ENCODE measurements at regions not wholly inside any gene's neighbourhood (a gene's known extent, or its start where the extent isn't known, plus 50 kb on each side); places are given as distances from the start of the nearest gene placed in this dataset.
"Not testable (repeated sequence)": the region's sequence is repeated elsewhere in the genome, so short reads cannot be mapped to it uniquely, and the experiment has no call there.

DNA sequence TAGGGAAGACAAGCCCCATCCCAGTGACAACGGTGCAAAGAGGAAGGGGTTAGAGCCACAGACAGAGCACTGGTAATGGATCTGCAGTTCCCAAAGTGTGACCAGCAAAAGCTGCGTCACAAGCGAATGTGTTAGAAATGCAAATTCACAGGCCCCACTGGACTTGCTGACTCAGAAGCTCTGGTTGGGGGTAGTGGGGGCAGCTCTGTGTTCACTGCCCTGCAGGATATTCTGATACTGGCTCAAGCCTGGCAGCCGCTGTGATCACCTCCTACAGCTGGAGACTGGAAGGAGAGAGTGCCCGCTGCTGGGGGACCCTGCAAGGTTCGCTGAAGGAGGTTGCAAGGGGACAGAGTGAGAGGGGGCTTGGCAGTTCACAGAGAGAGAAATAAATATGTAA is 179.7 kb upstream of the CDH4 start:
- intact Hi-C loops (cut with micrococcal nuclease): no loop called here
- H3K4me3 Mint-ChIP-seq: no peak overlapping the region
- no peaks in the 10 kb centered on the region for H3K27me3 Mint-ChIP-seq
- no peaks in the 10 kb centered on the region for H3K36me3 Mint-ChIP-seq (ENCODE audit: low read depth)
- H3K4me1 Mint-ChIP-seq: no peaks in the 10 kb centered on the region
- DNase-seq: no peak
- no peaks in the 10 kb centered on the region for H3K9me3 Mint-ChIP-seq
- H3K27ac Mint-ChIP-seq: no peak overlapping the region

DNA sequence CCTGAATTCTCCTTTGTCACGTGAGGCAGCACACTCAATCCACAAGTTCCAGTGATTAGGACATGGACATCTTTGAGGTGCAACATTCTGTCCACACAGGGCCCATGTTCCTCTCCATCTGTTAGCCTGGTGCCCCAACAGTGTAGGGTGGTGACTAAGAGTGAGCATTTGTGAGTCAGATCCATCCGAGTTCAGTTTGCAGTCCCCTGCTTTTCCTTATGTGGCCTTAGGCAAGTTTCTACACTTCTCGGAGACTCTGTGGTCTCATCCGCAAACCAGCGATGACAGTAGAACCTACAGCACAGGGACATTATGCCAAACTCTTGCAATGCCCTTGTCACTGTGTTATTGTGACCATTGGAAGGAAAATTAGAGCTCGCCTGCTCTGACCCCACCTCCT is 178.7 kb upstream of the CDH4 start:
- H3K4me1 Mint-ChIP-seq: no peaks in the 10 kb centered on the region
- no peak for DNase-seq
- no peak overlapping the region for H3K4me3 Mint-ChIP-seq
- H3K9me3 Mint-ChIP-seq: no peaks in the 10 kb centered on the region
- H3K36me3 Mint-ChIP-seq (ENCODE audit: low read depth): no peaks in the 10 kb centered on the region
- intact Hi-C loops (cut with micrococcal nuclease): no loop called here
- H3K27me3 Mint-ChIP-seq: no peaks in the 10 kb centered on the region
- H3K27ac Mint-ChIP-seq: no peak overlapping the region

DNA sequence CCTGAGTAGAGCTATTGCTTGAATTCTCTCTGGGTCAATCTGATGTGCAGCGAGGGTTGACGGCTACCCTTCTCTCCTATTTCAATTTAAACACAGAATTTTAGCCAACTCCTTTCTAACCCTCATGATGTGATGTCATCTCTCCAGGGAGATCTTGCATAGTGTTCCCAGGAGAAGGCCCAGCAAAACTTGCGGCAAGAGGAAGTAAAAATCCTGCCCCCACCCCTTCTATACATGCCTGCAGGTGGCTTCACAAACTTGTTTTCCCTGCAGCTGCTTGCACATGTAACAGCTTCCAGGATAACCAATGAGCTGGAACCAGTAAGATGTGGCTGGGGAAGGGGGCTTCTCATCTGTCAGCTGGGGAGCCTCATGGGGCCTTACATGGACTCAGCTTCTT is 169.3 kb upstream of the CDH4 start:
- no peaks in the 10 kb centered on the region for H3K27me3 Mint-ChIP-seq
- H3K9me3 Mint-ChIP-seq: peaks cover 8% of the 10 kb centered on the region
- H3K27ac Mint-ChIP-seq: no peak overlapping the region
- H3K4me1 Mint-ChIP-seq: no peaks in the 10 kb centered on the region
- intact Hi-C loops (cut with micrococcal nuclease): no loop called here
- H3K4me3 Mint-ChIP-seq: no peak overlapping the region
- no peaks in the 10 kb centered on the region for H3K36me3 Mint-ChIP-seq (ENCODE audit: low read depth)
- DNase-seq: no peak

DNA sequence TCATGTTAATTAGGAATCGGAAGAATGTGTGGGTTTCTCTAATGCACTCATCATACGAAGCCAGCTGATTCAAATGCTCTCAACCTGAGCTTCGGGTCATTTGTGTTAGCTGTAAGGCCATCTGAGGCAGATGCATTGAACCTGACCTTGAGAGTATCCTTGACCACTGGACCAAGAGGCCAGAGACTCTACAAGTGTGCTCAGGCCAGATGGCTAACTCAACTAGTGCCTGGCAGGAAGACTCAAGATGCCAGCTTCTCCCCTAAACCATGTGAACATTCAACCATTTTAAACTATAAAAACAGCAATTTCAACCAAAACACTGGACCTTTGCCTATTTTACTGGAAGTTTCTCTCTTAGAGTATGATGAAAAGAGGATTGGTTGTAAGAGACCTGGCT is 168.6 kb upstream of the CDH4 start:
- no peaks in the 10 kb centered on the region for H3K36me3 Mint-ChIP-seq (ENCODE audit: low read depth)
- DNase-seq: no peak
- no peak overlapping the region for H3K4me3 Mint-ChIP-seq
- H3K9me3 Mint-ChIP-seq: peaks cover 8% of the 10 kb centered on the region
- H3K27ac Mint-ChIP-seq: no peak overlapping the region
- no peaks in the 10 kb centered on the region for H3K4me1 Mint-ChIP-seq
- H3K27me3 Mint-ChIP-seq: no peaks in the 10 kb centered on the region
- intact Hi-C loops (cut with micrococcal nuclease): no loop called here

DNA sequence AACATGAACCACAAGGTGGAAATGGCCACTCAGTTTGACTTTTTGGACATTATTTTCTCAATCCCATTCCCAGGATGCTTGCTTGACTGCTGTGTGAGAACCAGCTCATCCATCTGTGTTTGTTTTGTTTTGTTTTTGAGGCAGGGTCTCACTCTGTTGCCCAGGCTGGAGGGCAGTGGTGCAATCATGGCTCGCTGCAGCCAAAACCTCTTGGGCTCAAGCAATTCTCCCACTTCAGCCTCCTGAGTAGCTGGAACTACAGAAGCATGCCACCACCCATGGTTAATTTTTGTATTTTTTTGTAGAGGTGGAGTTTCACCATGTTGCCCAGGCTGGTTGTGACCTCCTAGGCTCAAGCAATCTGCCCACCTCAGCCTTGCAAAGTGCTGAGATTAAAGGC is 166.0 kb upstream of the CDH4 start:
- intact Hi-C loops (cut with micrococcal nuclease): no loop called here
- no peaks in the 10 kb centered on the region for H3K4me1 Mint-ChIP-seq
- no peaks in the 10 kb centered on the region for H3K36me3 Mint-ChIP-seq (ENCODE audit: low read depth)
- DNase-seq: no peak
- H3K4me3 Mint-ChIP-seq: no peak overlapping the region
- no peaks in the 10 kb centered on the region for H3K27me3 Mint-ChIP-seq
- peaks cover 2% of the 10 kb centered on the region for H3K9me3 Mint-ChIP-seq
- no peak overlapping the region for H3K27ac Mint-ChIP-seq

DNA sequence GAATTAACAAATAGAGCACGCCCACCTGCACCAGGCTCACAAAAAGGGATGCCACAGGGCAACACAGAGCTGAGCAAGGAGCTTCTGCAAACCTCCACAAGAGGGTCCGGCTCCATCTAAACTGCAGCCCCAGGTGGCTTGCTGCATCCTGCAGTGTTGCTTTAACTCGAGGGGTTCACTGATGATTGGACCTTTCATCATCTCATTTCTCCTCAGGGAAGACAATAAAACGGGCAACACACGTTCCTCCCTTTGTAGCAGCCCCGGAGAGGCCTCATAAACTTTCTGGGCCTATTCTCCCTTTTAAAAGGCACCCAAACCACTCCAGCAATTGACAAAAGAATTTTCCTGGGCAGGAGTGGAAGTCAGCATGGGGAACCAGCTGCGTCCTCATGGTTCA is 161.5 kb upstream of the CDH4 start:
- no peak for DNase-seq
- intact Hi-C loops (cut with micrococcal nuclease): no loop called here
- Mint-ChIP-seq H3K27ac (no peak overlapping the region), H3K4me3 (no peak overlapping the region), H3K4me1 (no peaks in the 10 kb centered on the region), H3K27me3 (no peaks in the 10 kb centered on the region), H3K9me3 (no peaks in the 10 kb centered on the region), H3K36me3 (ENCODE audit: low read depth) (no peaks in the 10 kb centered on the region)

DNA sequence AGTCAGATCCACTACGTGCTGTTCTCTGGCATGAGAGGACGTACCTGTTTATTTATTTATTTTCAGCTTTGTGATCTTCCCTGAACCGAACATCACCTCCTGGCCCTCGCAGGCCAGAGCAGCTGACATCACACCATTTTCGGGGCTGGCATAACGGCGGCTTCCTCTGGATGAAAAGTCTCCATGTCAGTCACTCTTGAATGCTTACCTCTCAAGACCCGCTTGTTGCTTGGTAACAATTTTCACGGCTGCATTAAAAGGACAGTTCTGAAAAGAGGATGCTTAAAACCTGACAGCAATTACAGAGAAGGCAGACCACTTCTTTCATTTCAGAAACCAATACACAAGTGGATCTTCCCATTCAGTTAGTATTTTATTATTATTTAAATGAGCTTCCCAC is 159.8 kb upstream of the CDH4 start:
- intact Hi-C loops (cut with micrococcal nuclease): no loop called here
- no peak overlapping the region for H3K27ac Mint-ChIP-seq

DNA sequence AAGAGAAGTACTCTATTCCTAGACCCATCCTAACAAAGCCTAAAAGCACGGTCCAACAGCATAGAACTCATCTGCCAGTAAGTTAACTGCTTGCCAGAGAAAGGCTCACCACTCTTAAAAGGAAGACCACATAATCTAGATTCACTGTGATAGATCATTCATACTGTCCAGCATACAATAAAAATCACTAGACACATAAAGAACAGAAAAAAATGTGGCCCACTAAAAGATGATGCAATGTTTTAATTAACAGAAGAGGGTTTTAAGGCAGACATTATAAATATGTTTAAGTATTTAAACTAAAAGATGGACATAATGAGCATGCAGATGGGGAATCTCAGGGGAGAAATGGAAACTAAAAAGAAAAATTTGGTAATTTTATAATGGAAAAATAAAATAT is 157.5 kb upstream of the CDH4 start:
- Mint-ChIP-seq H3K4me3 (no peak overlapping the region), H3K36me3 (ENCODE audit: low read depth) (no peaks in the 10 kb centered on the region), H3K27ac (no peak overlapping the region), H3K9me3 (no peaks in the 10 kb centered on the region), H3K4me1 (no peaks in the 10 kb centered on the region), H3K27me3 (no peaks in the 10 kb centered on the region)
- intact Hi-C loops (cut with micrococcal nuclease): no loop called here
- DNase-seq: no peak

More for the DNA sequence above, 159.8 kb upstream of the CDH4 start:
- Mint-ChIP-seq H3K27me3 (no peaks in the 10 kb centered on the region), H3K9me3 (no peaks in the 10 kb centered on the region), H3K4me3 (no peak overlapping the region), H3K36me3 (ENCODE audit: low read depth) (no peaks in the 10 kb centered on the region), H3K4me1 (no peaks in the 10 kb centered on the region)
- no peak for DNase-seq

DNA sequence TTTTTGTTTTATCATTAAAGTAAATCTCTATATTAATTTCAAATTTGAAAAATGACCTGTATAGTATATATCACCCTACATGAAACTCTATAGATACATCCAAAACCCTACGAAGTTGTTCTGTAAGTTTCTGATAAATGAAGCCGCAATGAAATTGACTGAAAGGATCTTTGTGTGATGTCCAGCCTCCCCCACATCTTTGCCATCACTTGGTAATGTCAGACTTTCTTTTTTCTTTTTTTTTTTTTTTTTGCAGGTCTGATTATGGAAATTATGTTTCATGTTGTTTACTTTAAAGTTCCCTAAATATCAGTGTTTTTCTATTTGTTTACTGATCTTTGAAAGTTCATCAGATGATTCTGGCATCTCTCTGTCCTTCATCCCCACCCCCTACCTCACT is 155.6 kb upstream of the CDH4 start:
- intact Hi-C loops (cut with micrococcal nuclease): no loop called here
- Mint-ChIP-seq H3K4me3 (no peak overlapping the region), H3K36me3 (ENCODE audit: low read depth) (no peaks in the 10 kb centered on the region), H3K9me3 (no peaks in the 10 kb centered on the region), H3K27me3 (no peaks in the 10 kb centered on the region), H3K4me1 (no peaks in the 10 kb centered on the region), H3K27ac (no peak overlapping the region)
- DNase-seq: no peak

DNA sequence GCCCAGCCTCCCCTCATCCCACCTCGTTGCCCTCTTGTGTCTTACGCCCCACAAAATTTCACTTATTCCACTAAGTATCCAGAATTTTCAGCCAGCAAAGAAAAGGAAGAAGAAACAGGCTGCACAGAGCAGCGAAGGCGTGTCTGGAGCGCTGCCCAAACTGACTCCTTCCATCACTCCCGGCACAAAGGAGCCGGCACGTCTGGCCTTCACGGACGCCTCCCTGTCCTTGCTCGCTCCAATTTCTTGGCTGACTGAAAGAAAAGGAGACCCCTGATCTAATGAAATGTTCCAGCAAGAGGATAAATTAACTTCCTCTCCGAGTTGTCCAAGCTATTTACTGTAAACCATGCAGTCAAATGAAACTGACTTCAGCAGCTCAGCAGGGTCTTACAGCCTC is 152.3 kb upstream of the CDH4 start:
- Mint-ChIP-seq H3K36me3 (ENCODE audit: low read depth) (no peaks in the 10 kb centered on the region), H3K27ac (no peak overlapping the region), H3K4me1 (no peaks in the 10 kb centered on the region), H3K27me3 (no peaks in the 10 kb centered on the region), H3K9me3 (no peaks in the 10 kb centered on the region), H3K4me3 (no peak overlapping the region)
- intact Hi-C loops (cut with micrococcal nuclease): no loop called here
- no peak for DNase-seq

DNA sequence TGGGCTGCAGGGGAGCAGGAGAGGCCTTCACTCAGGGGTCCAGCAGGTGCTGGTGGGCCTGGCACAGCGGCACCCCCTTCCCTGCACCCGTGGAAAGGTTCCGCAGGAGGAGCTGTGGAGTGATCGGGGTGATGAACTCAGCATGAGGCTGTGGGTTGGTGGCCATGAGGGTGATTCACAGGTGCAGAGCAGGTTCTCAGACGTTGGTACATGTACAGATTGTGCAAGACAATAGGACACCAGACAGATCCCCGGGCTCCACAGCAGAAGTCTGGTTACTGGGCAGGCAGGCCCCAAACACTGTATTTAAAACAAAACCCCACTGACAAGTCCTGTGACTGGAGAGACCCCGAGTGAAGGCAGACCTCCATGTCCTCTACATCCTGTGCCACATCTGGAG is 151.6 kb upstream of the CDH4 start:
- no peaks in the 10 kb centered on the region for H3K27me3 Mint-ChIP-seq
- H3K9me3 Mint-ChIP-seq: no peaks in the 10 kb centered on the region
- DNase-seq: no peak
- no peaks in the 10 kb centered on the region for H3K4me1 Mint-ChIP-seq
- H3K27ac Mint-ChIP-seq: no peak overlapping the region
- H3K4me3 Mint-ChIP-seq: no peak overlapping the region
- no peaks in the 10 kb centered on the region for H3K36me3 Mint-ChIP-seq (ENCODE audit: low read depth)
- intact Hi-C loops (cut with micrococcal nuclease): no loop called here

DNA sequence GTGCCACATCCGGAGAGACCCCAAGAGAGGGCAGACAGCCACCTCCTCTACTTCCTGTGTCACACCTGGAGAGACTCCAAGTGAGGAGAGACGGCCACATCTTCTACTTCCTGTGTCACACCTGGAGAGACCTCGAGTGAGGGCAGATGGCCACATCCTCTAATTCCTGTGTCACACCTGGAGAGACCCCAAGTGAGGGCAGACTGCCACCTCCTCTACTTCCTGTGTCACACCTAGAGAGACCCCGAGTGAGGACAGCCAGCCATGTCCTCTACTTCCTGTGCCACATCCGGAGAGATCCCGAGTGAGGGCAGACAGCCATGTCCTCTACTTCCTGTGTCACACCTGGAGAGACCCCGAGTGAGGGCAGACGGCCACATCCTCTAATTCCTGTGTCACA is 150.7 kb upstream of the CDH4 start:
- H3K4me1 Mint-ChIP-seq; H3K27me3 Mint-ChIP-seq; H3K36me3 Mint-ChIP-seq (ENCODE audit: low read depth); H3K4me3 Mint-ChIP-seq; intact Hi-C loops (cut with micrococcal nuclease); H3K27ac Mint-ChIP-seq; H3K9me3 Mint-ChIP-seq; DNase-seq: not testable (repeated sequence)

DNA sequence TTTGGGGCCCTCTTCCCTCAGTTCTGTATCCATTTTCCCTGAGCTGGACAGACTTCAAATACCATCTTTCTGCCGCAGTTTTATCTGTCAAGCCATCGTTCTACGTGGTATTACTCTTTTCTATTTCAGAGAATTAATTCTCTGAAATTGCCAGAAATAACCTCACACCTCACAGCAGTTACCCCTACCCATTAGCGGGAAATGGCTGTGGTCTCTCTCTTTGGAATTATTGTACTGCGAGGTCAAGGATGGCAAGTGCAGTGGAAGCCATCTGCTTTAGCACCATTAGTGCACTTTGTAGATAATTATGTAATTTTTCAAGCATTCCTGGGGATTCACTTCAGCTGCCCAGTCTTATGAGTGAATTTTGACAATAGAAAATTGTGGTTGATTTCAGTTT is 147.8 kb upstream of the CDH4 start:
- no peaks in the 10 kb centered on the region for H3K27me3 Mint-ChIP-seq
- no peak for DNase-seq
- no peaks in the 10 kb centered on the region for H3K36me3 Mint-ChIP-seq (ENCODE audit: low read depth)
- H3K9me3 Mint-ChIP-seq: no peaks in the 10 kb centered on the region
- no peak overlapping the region for H3K4me3 Mint-ChIP-seq
- intact Hi-C loops (cut with micrococcal nuclease): no loop called here
- H3K27ac Mint-ChIP-seq: no peak overlapping the region
- H3K4me1 Mint-ChIP-seq: no peaks in the 10 kb centered on the region

DNA sequence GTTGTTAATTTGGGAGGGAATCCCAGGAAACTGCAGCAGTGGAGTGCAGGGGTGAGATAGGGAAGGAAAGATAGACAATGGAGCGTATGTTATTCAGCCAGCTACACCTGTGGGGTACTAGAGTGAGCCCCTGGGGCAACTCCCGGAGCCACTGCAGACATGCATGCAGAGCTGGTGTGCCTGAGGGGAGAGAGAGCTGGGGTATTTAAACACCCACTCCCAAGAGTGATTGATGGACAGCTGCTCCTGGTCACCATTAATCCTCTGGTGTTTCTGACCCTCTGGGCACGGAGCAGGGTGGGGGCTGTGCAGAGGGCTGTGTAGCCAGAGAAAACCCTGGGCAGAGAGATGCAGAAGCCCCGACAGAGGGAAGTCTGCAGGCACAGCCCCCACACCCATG is 146.7 kb upstream of the CDH4 start:
- no peak overlapping the region for H3K4me3 Mint-ChIP-seq
- no peak overlapping the region for H3K27ac Mint-ChIP-seq
- no peaks in the 10 kb centered on the region for H3K4me1 Mint-ChIP-seq
- no peaks in the 10 kb centered on the region for H3K27me3 Mint-ChIP-seq
- DNase-seq: no peak
- no peaks in the 10 kb centered on the region for H3K9me3 Mint-ChIP-seq
- intact Hi-C loops (cut with micrococcal nuclease): no loop called here
- H3K36me3 Mint-ChIP-seq (ENCODE audit: low read depth): no peaks in the 10 kb centered on the region

DNA sequence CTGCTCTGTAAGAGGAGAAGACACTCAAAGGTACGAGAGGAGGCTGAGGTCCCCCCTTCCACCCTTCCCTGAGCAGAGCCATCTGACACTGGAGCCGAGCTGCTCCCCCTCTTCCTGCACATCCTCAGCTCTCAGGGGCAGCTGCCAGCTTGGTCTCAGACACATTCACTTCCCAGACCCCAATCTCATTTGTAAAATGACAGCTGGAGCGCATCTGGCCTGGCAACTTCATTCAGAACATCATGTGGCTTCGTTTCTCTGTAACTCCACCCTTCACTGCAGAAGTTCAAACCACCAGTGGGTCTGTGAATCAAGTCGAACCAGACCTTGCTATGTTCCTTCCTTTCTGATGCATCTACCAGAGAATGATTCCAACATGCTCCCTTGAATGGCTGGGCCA is 145.6 kb upstream of the CDH4 start:
- intact Hi-C loops (cut with micrococcal nuclease): no loop called here
- H3K4me1 Mint-ChIP-seq: no peaks in the 10 kb centered on the region

More for the DNA sequence above, 145.6 kb upstream of the CDH4 start:
- no peaks in the 10 kb centered on the region for H3K27me3 Mint-ChIP-seq
- no peak for DNase-seq
- H3K4me3 Mint-ChIP-seq: no peak overlapping the region
- H3K27ac Mint-ChIP-seq: no peak overlapping the region
- H3K36me3 Mint-ChIP-seq (ENCODE audit: low read depth): no peaks in the 10 kb centered on the region
- no peaks in the 10 kb centered on the region for H3K9me3 Mint-ChIP-seq
